ENCODE measurements at regions not wholly inside any gene's neighbourhood (a gene's known extent, or its start where the extent isn't known, plus 50 kb on each side); places are given as distances from the start of the nearest gene placed in this dataset.

GRCh38 chr2:120817956-120818325, 82.3 kb downstream of the GLI2 start:
- Histone ChIP-seq H3K79me2 (ENCODE audit: insufficient read depth, low read length) (no peaks in the 10 kb centered on the region), H3K4me3 (ENCODE audit: low read length, poor library complexity, severe bottlenecking) (no peak overlapping the region), H4K20me1 (ENCODE audit: insufficient read depth, low read length, poor library complexity, severe bottlenecking) (no peaks in the 10 kb centered on the region), H3F3A (ENCODE audit: low read depth) (no peaks in the 10 kb centered on the region), H3K9ac (ENCODE audit: low read depth, low read length, poor library complexity, severe bottlenecking) (no peak overlapping the region), H3K4me2 (ENCODE audit: low read depth, low read length, poor library complexity, severe bottlenecking) (no peak overlapping the region), H3K9me3 (ENCODE audit: insufficient read depth, low read depth, low read length) (no peaks in the 10 kb centered on the region), H3K4me1 (ENCODE audit: insufficient read depth, low read length, poor library complexity, severe bottlenecking) (no peaks in the 10 kb centered on the region), H3K9me2 (replicated peaks; ENCODE audit: low read depth, low read length) (no peaks in the 10 kb centered on the region), H3K36me3 (ENCODE audit: insufficient read depth, low read length) (no peaks in the 10 kb centered on the region), H2AFZ (ENCODE audit: low read length) (no peak overlapping the region), H3K27me3 (ENCODE audit: insufficient read depth, low read length, poor library complexity, severe bottlenecking) (no peaks in the 10 kb centered on the region)
- no peak for TF ChIP-seq CTCF (conservative IDR thresholded peaks at IDR 0.05; ENCODE audit: low read length)
- no peak for TF ChIP-seq EZH2phosphoT487 (IDR thresholded peaks at IDR 0.05; ENCODE audit: borderline replicate concordance)

- no peaks in the 10 kb centered on the region for H3K27me3 ChIP-seq (ENCODE audit: insufficient read depth, low read length, poor library complexity, severe bottlenecking)
- no peaks in the 10 kb centered on the region for H3K79me2 ChIP-seq (ENCODE audit: insufficient read depth, low read length)
- H3K9me3 ChIP-seq (ENCODE audit: insufficient read depth, low read depth, low read length): no peaks in the 10 kb centered on the region
- H3K4me2 ChIP-seq (ENCODE audit: low read depth, low read length, poor library complexity, severe bottlenecking): no peak overlapping the region
- H3K36me3 ChIP-seq (ENCODE audit: insufficient read depth, low read length): no peaks in the 10 kb centered on the region
- no peak overlapping the region for H3K9ac ChIP-seq (ENCODE audit: low read depth, low read length, poor library complexity, severe bottlenecking)
- TF ChIP-seq EZH2phosphoT487 (IDR thresholded peaks at IDR 0.05; ENCODE audit: borderline replicate concordance) (no peak), CTCF (conservative IDR thresholded peaks at IDR 0.05; ENCODE audit: low read length) (no peak)
- H3K4me1 ChIP-seq (ENCODE audit: insufficient read depth, low read length, poor library complexity, severe bottlenecking): no peaks in the 10 kb centered on the region
- H3F3A ChIP-seq (ENCODE audit: low read depth): no peaks in the 10 kb centered on the region
- H4K20me1 ChIP-seq (ENCODE audit: insufficient read depth, low read length, poor library complexity, severe bottlenecking): no peaks in the 10 kb centered on the region
- H3K4me3 ChIP-seq (ENCODE audit: low read length, poor library complexity, severe bottlenecking): no peak overlapping the region
- no peak overlapping the region for H2AFZ ChIP-seq (ENCODE audit: low read length)
- H3K9me2 ChIP-seq (replicated peaks; ENCODE audit: low read depth, low read length): no peaks in the 10 kb centered on the region
Observed at GRCh38 chr2:120818441-120818920, 82.8 kb downstream of the GLI2 start.

- H3K9ac ChIP-seq (ENCODE audit: low read depth, low read length, poor library complexity, severe bottlenecking): no peak overlapping the region
- no peaks in the 10 kb centered on the region for H3K79me2 ChIP-seq (ENCODE audit: insufficient read depth, low read length)
- H2AFZ ChIP-seq (ENCODE audit: low read length): no peak overlapping the region
- no peak overlapping the region for H3K4me3 ChIP-seq (ENCODE audit: low read length, poor library complexity, severe bottlenecking)
- TF ChIP-seq CTCF (conservative IDR thresholded peaks at IDR 0.05; ENCODE audit: low read length) (no peak), EZH2phosphoT487 (IDR thresholded peaks at IDR 0.05; ENCODE audit: borderline replicate concordance) (no peak)
- no peaks in the 10 kb centered on the region for H3F3A ChIP-seq (ENCODE audit: low read depth)
- H3K9me3 ChIP-seq (ENCODE audit: insufficient read depth, low read depth, low read length): no peaks in the 10 kb centered on the region
- H3K27me3 ChIP-seq (ENCODE audit: insufficient read depth, low read length, poor library complexity, severe bottlenecking): no peaks in the 10 kb centered on the region
- no peaks in the 10 kb centered on the region for H3K9me2 ChIP-seq (replicated peaks; ENCODE audit: low read depth, low read length)
- no peaks in the 10 kb centered on the region for H3K36me3 ChIP-seq (ENCODE audit: insufficient read depth, low read length)
- no peaks in the 10 kb centered on the region for H4K20me1 ChIP-seq (ENCODE audit: insufficient read depth, low read length, poor library complexity, severe bottlenecking)
- no peaks in the 10 kb centered on the region for H3K4me1 ChIP-seq (ENCODE audit: insufficient read depth, low read length, poor library complexity, severe bottlenecking)
- H3K4me2 ChIP-seq (ENCODE audit: low read depth, low read length, poor library complexity, severe bottlenecking): no peak overlapping the region
Observed at GRCh38 chr2:120819720-120820210, 84.1 kb downstream of the GLI2 start.
